Trophoblast cell (in vitro differentiated cells and primary cell): ENCODE measurements at regions not wholly inside any gene's neighbourhood (a gene's known extent, or its start where the extent isn't known, plus 50 kb on each side); places are given as distances from the start of the nearest gene placed in this dataset.

Experiments
- DNase-seq, 2 donors: peaks; one replicate each; pipeline ENCODE4 v3.0.0-alpha.2; 2016
- H2AFZ ChIP-seq: 2 replicates; pipeline ENCODE4 v1.6.1; 2013; ENCODE audit warnings: low read length, moderate library complexity, mild to moderate bottlenecking; ENCODE audit not compliant: insufficient read depth, poor library complexity
- H2AK5ac ChIP-seq: 2 replicates; pipeline ENCODE4 v1.6.1; 2013; ENCODE audit warnings: mild to moderate bottlenecking, low read length
- H2BK120ac ChIP-seq: 2 replicates; pipeline ENCODE4 v1.6.1; 2013; ENCODE audit warnings: low read length, mild to moderate bottlenecking, moderate library complexity; ENCODE audit not compliant: insufficient read depth, poor library complexity
- H2BK12ac ChIP-seq: 2 replicates; pipeline ENCODE4 v1.6.1; 2013; ENCODE audit warnings: mild to moderate bottlenecking, low read length, moderate library complexity
- H2BK5ac ChIP-seq: 2 replicates; pipeline ENCODE4 v1.6.1; 2013; ENCODE audit warnings: low read length, low read depth, moderate library complexity, mild to moderate bottlenecking; ENCODE audit not compliant: poor library complexity
- H3K14ac ChIP-seq: 2 replicates; pipeline ENCODE4 v1.6.1; 2013; ENCODE audit warnings: mild to moderate bottlenecking, low read length
- H3K18ac ChIP-seq: 2 replicates; pipeline ENCODE4 v1.6.1; 2013; ENCODE audit warnings: mild to moderate bottlenecking, low read length
- H3K23ac ChIP-seq: 2 replicates; pipeline ENCODE4 v1.6.1; 2013; ENCODE audit warnings: low read length
- H3K27ac ChIP-seq: 2 replicates; pipeline ENCODE4 v1.5.1; 2013; ENCODE audit warnings: low read depth, mild to moderate bottlenecking, inconsistent platforms, low read length, moderate library complexity
- H3K27me3 ChIP-seq: 2 replicates; pipeline ENCODE4 v1.6.1; 2013; ENCODE audit warnings: inconsistent platforms, mild to moderate bottlenecking, low read length, moderate library complexity; ENCODE audit not compliant: insufficient read depth
- H3K36me3 ChIP-seq, 2 experiments: 1 replicate in 1 of 2; 2 replicates in 1 of 2; pipeline ENCODE4 v1.6.1; 2013; ENCODE audit warnings: low read length in 2 of 2, mild to moderate bottlenecking in 2 of 2, moderate library complexity in 1 of 2; ENCODE audit not compliant: insufficient read depth in 2 of 2, control insufficient read depth in 1 of 2
- H3K4ac ChIP-seq: 2 replicates; pipeline ENCODE4 v1.6.1; 2013; ENCODE audit warnings: low read depth, mild to moderate bottlenecking, low read length, moderate library complexity
- H3K4me1 ChIP-seq, 2 experiments: 1 replicate in 1 of 2; 2 replicates in 1 of 2; pipeline ENCODE4 v1.6.1; 2013; ENCODE audit warnings: low read length in 2 of 2, mild to moderate bottlenecking in 2 of 2, moderate library complexity in 1 of 2; ENCODE audit not compliant: insufficient read depth in 2 of 2, control insufficient read depth in 1 of 2
- H3K4me2 ChIP-seq: 2 replicates; pipeline ENCODE4 v1.6.1; 2013; ENCODE audit warnings: inconsistent platforms, mild to moderate bottlenecking, low read length, moderate library complexity
- H3K4me3 ChIP-seq: 2 replicates; pipeline ENCODE4 v1.5.1; 2013; ENCODE audit warnings: mild to moderate bottlenecking, low read depth, low read length, inconsistent platforms
- H3K79me1 ChIP-seq: one replicate; pipeline ENCODE4 v1.6.1; 2013; ENCODE audit warnings: low read length
- H3K79me2 ChIP-seq: 2 replicates; pipeline ENCODE4 v1.6.1; 2013; ENCODE audit warnings: low read length, mild to moderate bottlenecking; ENCODE audit not compliant: control insufficient read depth, insufficient read depth, poor library complexity
- H3K9ac ChIP-seq: 2 replicates; pipeline ENCODE4 v1.6.1; 2013; ENCODE audit warnings: mild to moderate bottlenecking, low read length
- H3K9me3 ChIP-seq: 2 replicates; pipeline ENCODE4 v1.6.1; 2013; ENCODE audit warnings: low read depth, mild to moderate bottlenecking, control low read depth, inconsistent platforms, low read length; ENCODE audit not compliant: insufficient read depth
- H4K12ac ChIP-seq: 2 replicates; pipeline ENCODE4 v1.6.1; 2013; ENCODE audit warnings: low read depth, mild to moderate bottlenecking, low read length, moderate library complexity
- H4K8ac ChIP-seq: 2 replicates; pipeline ENCODE4 v1.6.1; 2013; ENCODE audit warnings: low read depth, mild to moderate bottlenecking, low read length, moderate library complexity
- H4K91ac ChIP-seq: one replicate; pipeline ENCODE4 v1.6.1; 2013; ENCODE audit warnings: low read depth, mild to moderate bottlenecking, low read length, moderate library complexity
- WGBS: extraction: QIAGEN DNeasy Blood & Tissue Kit; methylation state at CpG from one replicate; pipeline ENCODE4 v1.1.7; 2013; ENCODE audit warnings: missing lambda C conversion rate; ENCODE audit not compliant: insufficient read length, insufficient coverage; ENCODE audit errors: extremely low coverage; 5-methylcytosine and 5-hydroxymethylcytosine counted together

- no peaks in the 10 kb centered on the region for H3K36me3 ChIP-seq
- no peak overlapping the region for H3K27ac ChIP-seq
- no peak overlapping the region for H3K18ac ChIP-seq
- no peak overlapping the region for H3K4me3 ChIP-seq
- no peak overlapping the region for H2BK12ac ChIP-seq
- H4K8ac ChIP-seq, result no peak overlapping the region
- H3K4ac ChIP-seq, result no peak overlapping the region
- H2BK5ac ChIP-seq, result no peak overlapping the region
- no peaks in the 10 kb centered on the region for H3K9me3 ChIP-seq
- H3K79me2 ChIP-seq, result no peaks in the 10 kb centered on the region
- H2BK120ac ChIP-seq, result no peak overlapping the region
- H4K91ac ChIP-seq, result no peak overlapping the region
- H3K27me3 ChIP-seq, result no peaks in the 10 kb centered on the region
- H3K14ac ChIP-seq, result no peak overlapping the region
- H2AK5ac ChIP-seq, result no peak overlapping the region
- DNase-seq, result peak in 1 of 2 donors; percentile 35
- H3K79me1 ChIP-seq, result no peaks in the 10 kb centered on the region
- no peak overlapping the region for H2AFZ ChIP-seq
- H3K23ac ChIP-seq, result no peak overlapping the region
- no peak overlapping the region for H3K4me2 ChIP-seq
- H3K4me1 ChIP-seq, result no peaks in the 10 kb centered on the region
- no peak overlapping the region for H4K12ac ChIP-seq
- H3K9ac ChIP-seq, result no peak overlapping the region
Observed at GRCh38 chr15:35874260-35874905, 328.4 kb upstream of the DPH6 start.

- H4K91ac ChIP-seq, result no peak overlapping the region
Observed at GRCh38 chr15:35876762-35877161, 330.8 kb upstream of the DPH6 start.

GRCh38 chr15:35880896-35881295 is 334.9 kb upstream of the DPH6 start:
- DNase-seq, result no peak
- no peak overlapping the region for H4K91ac ChIP-seq
- no peak overlapping the region for H2AK5ac ChIP-seq
- H3K79me1 ChIP-seq, result no peaks in the 10 kb centered on the region
- no peak overlapping the region for H3K4ac ChIP-seq
- H2AFZ ChIP-seq, result no peak overlapping the region
- H3K4me2 ChIP-seq, result no peak overlapping the region
- H3K23ac ChIP-seq, result no peak overlapping the region
- no peaks in the 10 kb centered on the region for H3K36me3 ChIP-seq
- no peak overlapping the region for H4K8ac ChIP-seq
- H3K18ac ChIP-seq, result no peak overlapping the region
- no peak overlapping the region for H3K27ac ChIP-seq
- H3K9ac ChIP-seq, result no peak overlapping the region
- H3K79me2 ChIP-seq, result no peaks in the 10 kb centered on the region
- no peak overlapping the region for H2BK120ac ChIP-seq
- WGBS, result no CpG with 5 or more reads among the region's 3 CpGs
- no peak overlapping the region for H2BK5ac ChIP-seq
- H3K9me3 ChIP-seq, result no peaks in the 10 kb centered on the region
- no peaks in the 10 kb centered on the region for H3K4me1 ChIP-seq
- H3K27me3 ChIP-seq, result no peaks in the 10 kb centered on the region
- H3K14ac ChIP-seq, result no peak overlapping the region
- no peak overlapping the region for H3K4me3 ChIP-seq
- H2BK12ac ChIP-seq, result no peak overlapping the region
- no peak overlapping the region for H4K12ac ChIP-seq

More at GRCh38 chr15:35876762-35877161, 330.8 kb upstream of the DPH6 start:
- no peaks in the 10 kb centered on the region for H3K79me2 ChIP-seq
- H3K4me1 ChIP-seq, result no peaks in the 10 kb centered on the region
- H2BK12ac ChIP-seq, result no peak overlapping the region
- no peaks in the 10 kb centered on the region for H3K27me3 ChIP-seq
- H3K4me3 ChIP-seq, result no peak overlapping the region
- H3K27ac ChIP-seq, result no peak overlapping the region
- no peak overlapping the region for H2AFZ ChIP-seq
- H3K36me3 ChIP-seq, result no peaks in the 10 kb centered on the region
- WGBS, result no CpG with 5 or more reads among the region's 4 CpGs
- no peak overlapping the region for H3K4me2 ChIP-seq
- no peak for DNase-seq
- no peak overlapping the region for H4K8ac ChIP-seq
- no peak overlapping the region for H2BK5ac ChIP-seq
- H3K79me1 ChIP-seq, result no peaks in the 10 kb centered on the region
- no peak overlapping the region for H3K9ac ChIP-seq
- H3K9me3 ChIP-seq, result no peaks in the 10 kb centered on the region
- no peak overlapping the region for H3K18ac ChIP-seq
- H4K12ac ChIP-seq, result no peak overlapping the region
- no peak overlapping the region for H3K4ac ChIP-seq
- no peak overlapping the region for H3K23ac ChIP-seq
- no peak overlapping the region for H2BK120ac ChIP-seq
- H2AK5ac ChIP-seq, result no peak overlapping the region
- no peak overlapping the region for H3K14ac ChIP-seq

- Histone ChIP-seq H2BK5ac (no peak overlapping the region), H3K79me1 (no peaks in the 10 kb centered on the region), H2BK120ac (no peak overlapping the region), H3K27me3 (no peaks in the 10 kb centered on the region), H2AFZ (no peak overlapping the region), H3K4me1 (no peaks in the 10 kb centered on the region), H3K18ac (no peak overlapping the region), H3K4me3 (no peak overlapping the region), H4K91ac (no peak overlapping the region), H2BK12ac (no peak overlapping the region), H3K23ac (no peak overlapping the region), H3K36me3 (no peaks in the 10 kb centered on the region), H3K9ac (no peak overlapping the region), H3K4ac (no peak overlapping the region), H2AK5ac (no peak overlapping the region), H3K9me3 (no peaks in the 10 kb centered on the region), H3K14ac (no peak overlapping the region), H3K27ac (no peak overlapping the region), H4K12ac (no peak overlapping the region), H3K4me2 (no peak overlapping the region), H3K79me2 (no peaks in the 10 kb centered on the region), H4K8ac (no peak overlapping the region)
- WGBS, result no CpG with 5 or more reads among the region's 1 CpG
- DNase-seq, result no peak
Observed at GRCh38 chr15:35885870-35886269, 339.9 kb upstream of the DPH6 start.
